ENCODE measurements at regions not wholly inside any gene's neighbourhood (a gene's known extent, or its start where the extent isn't known, plus 50 kb on each side); places are given as distances from the start of the nearest gene placed in this dataset.

DNA sequence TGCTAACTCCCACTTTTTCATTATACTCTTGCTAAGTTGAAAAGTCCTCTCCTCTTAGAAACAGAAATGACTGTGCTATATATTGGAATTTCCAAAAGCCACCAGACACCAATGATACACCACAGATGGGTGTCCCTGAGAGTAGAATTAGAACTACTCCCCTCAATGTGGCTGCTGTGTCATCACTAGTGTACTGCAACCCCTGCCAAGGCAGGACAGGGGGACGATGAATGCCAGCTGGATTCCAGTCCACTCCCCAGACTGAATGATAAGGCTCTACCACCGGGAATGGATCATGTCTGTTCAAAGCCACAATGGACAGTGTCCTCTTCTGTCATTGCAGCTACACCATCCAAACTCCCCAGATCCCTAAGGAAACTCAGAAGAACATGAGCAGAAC lies 69.7 kb upstream of the EDNRB start:
- Histone ChIP-seq H4K20me1 (ENCODE audit: insufficient read depth) (no peaks in the 10 kb centered on the region), H3K9ac (ENCODE audit: low read length) (no peak overlapping the region), H3K9me3 (ENCODE audit: low read length) (no peaks in the 10 kb centered on the region), H3K4me2 (ENCODE audit: low read length) (no peak overlapping the region), H3K27me3 (ENCODE audit: insufficient read depth, low read depth, low read length) (no peaks in the 10 kb centered on the region), H2AFZ (ENCODE audit: low read depth, low read length) (no peak overlapping the region), H3K4me3 (ENCODE audit: low read length) (no peak overlapping the region), H3K9me2 (ENCODE audit: insufficient read depth, low read length) (no peaks in the 10 kb centered on the region), H3K27ac (ENCODE audit: low read length) (no peak overlapping the region), H3K36me3 (ENCODE audit: insufficient read depth, low read length) (no peaks in the 10 kb centered on the region), H3F3A (ENCODE audit: insufficient read depth, low read length, poor library complexity, severe bottlenecking) (no peaks in the 10 kb centered on the region), H3K79me2 (replicated peaks; ENCODE audit: insufficient read depth, low read length) (no peaks in the 10 kb centered on the region)
- TF ChIP-seq POLR2AphosphoS5 (IDR thresholded peaks at IDR 0.05) (no peak), SMC3 (conservative IDR thresholded peaks at IDR 0.05; ENCODE audit: poor library complexity) (no peak), RAD21 (conservative IDR thresholded peaks at IDR 0.05) (no peak), TAF1 (IDR thresholded peaks at IDR 0.05; ENCODE audit: low read depth) (no peak), MXI1 (conservative IDR thresholded peaks at IDR 0.05; ENCODE audit: poor library complexity, severe bottlenecking) (no peak), EP300 (conservative IDR thresholded peaks at IDR 0.05; ENCODE audit: poor library complexity, severe bottlenecking) (no peak), EZH2 (IDR thresholded peaks at IDR 0.05; ENCODE audit: borderline replicate concordance, insufficient read depth, low read length, poor library complexity, severe bottlenecking) (no peak)
- TF ChIP-seq, protein P1, sequence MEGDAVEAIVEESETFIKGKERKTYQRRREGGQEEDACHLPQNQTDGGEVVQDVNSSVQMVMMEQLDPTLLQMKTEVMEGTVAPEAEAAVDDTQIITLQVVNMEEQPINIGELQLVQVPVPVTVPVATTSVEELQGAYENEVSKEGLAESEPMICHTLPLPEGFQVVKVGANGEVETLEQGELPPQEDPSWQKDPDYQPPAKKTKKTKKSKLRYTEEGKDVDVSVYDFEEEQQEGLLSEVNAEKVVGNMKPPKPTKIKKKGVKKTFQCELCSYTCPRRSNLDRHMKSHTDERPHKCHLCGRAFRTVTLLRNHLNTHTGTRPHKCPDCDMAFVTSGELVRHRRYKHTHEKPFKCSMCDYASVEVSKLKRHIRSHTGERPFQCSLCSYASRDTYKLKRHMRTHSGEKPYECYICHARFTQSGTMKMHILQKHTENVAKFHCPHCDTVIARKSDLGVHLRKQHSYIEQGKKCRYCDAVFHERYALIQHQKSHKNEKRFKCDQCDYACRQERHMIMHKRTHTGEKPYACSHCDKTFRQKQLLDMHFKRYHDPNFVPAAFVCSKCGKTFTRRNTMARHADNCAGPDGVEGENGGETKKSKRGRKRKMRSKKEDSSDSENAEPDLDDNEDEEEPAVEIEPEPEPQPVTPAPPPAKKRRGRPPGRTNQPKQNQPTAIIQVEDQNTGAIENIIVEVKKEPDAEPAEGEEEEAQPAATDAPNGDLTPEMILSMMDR (IDR thresholded peaks at IDR 0.05; ENCODE audit: poor library complexity, severe bottlenecking) = no peak
- TF ChIP-seq, protein P2, sequence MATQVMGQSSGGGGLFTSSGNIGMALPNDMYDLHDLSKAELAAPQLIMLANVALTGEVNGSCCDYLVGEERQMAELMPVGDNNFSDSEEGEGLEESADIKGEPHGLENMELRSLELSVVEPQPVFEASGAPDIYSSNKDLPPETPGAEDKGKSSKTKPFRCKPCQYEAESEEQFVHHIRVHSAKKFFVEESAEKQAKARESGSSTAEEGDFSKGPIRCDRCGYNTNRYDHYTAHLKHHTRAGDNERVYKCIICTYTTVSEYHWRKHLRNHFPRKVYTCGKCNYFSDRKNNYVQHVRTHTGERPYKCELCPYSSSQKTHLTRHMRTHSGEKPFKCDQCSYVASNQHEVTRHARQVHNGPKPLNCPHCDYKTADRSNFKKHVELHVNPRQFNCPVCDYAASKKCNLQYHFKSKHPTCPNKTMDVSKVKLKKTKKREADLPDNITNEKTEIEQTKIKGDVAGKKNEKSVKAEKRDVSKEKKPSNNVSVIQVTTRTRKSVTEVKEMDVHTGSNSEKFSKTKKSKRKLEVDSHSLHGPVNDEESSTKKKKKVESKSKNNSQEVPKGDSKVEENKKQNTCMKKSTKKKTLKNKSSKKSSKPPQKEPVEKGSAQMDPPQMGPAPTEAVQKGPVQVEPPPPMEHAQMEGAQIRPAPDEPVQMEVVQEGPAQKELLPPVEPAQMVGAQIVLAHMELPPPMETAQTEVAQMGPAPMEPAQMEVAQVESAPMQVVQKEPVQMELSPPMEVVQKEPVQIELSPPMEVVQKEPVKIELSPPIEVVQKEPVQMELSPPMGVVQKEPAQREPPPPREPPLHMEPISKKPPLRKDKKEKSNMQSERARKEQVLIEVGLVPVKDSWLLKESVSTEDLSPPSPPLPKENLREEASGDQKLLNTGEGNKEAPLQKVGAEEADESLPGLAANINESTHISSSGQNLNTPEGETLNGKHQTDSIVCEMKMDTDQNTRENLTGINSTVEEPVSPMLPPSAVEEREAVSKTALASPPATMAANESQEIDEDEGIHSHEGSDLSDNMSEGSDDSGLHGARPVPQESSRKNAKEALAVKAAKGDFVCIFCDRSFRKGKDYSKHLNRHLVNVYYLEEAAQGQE (IDR thresholded peaks at IDR 0.05; ENCODE audit: borderline replicate concordance) = no peak

DNA sequence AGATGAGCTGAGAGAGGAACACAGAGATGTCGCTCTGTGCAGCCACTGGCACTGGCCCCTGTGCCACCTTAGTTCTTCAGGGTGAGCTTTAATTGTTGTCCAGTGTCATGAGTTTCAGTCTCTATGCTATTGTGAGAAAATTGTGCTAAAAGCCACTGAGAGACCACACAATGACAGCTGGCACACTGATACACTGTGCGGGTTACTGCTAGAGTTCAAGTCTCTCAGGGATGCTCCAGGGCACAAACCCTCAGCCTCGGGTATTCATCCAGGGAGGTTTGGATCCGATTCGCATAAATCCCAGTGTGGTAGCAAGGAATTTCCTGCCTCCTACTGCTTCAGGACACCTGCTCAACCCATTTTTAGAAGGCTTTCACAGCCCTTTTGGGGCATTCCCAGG lies 68.1 kb upstream of the EDNRB start:
- Histone ChIP-seq H3K36me3 (ENCODE audit: insufficient read depth, low read length) (no peaks in the 10 kb centered on the region), H3F3A (ENCODE audit: insufficient read depth, low read length, poor library complexity, severe bottlenecking) (no peaks in the 10 kb centered on the region), H3K9ac (ENCODE audit: low read length) (no peak overlapping the region), H2AFZ (ENCODE audit: low read depth, low read length) (no peak overlapping the region), H4K20me1 (ENCODE audit: insufficient read depth) (no peaks in the 10 kb centered on the region), H3K79me2 (replicated peaks; ENCODE audit: insufficient read depth, low read length) (no peaks in the 10 kb centered on the region), H3K9me2 (ENCODE audit: insufficient read depth, low read length) (no peaks in the 10 kb centered on the region), H3K27me3 (ENCODE audit: insufficient read depth, low read depth, low read length) (no peaks in the 10 kb centered on the region), H3K4me2 (ENCODE audit: low read length) (no peak overlapping the region), H3K27ac (ENCODE audit: low read length) (no peak overlapping the region), H3K9me3 (ENCODE audit: low read length) (no peaks in the 10 kb centered on the region), H3K4me3 (ENCODE audit: low read length) (no peak overlapping the region)
- no peak for TF ChIP-seq TAF1 (IDR thresholded peaks at IDR 0.05; ENCODE audit: low read depth)
- TF ChIP-seq EZH2 (IDR thresholded peaks at IDR 0.05; ENCODE audit: borderline replicate concordance, insufficient read depth, low read length, poor library complexity, severe bottlenecking) = no peak
- no peak for TF ChIP-seq MXI1 (conservative IDR thresholded peaks at IDR 0.05; ENCODE audit: poor library complexity, severe bottlenecking)
- TF ChIP-seq, protein P2 (IDR thresholded peaks at IDR 0.05; ENCODE audit: borderline replicate concordance) = no peak
- no peak for TF ChIP-seq EP300 (conservative IDR thresholded peaks at IDR 0.05; ENCODE audit: poor library complexity, severe bottlenecking)
- TF ChIP-seq POLR2AphosphoS5 (IDR thresholded peaks at IDR 0.05) = no peak
- no peak for TF ChIP-seq SMC3 (conservative IDR thresholded peaks at IDR 0.05; ENCODE audit: poor library complexity)
- no peak for TF ChIP-seq RAD21 (conservative IDR thresholded peaks at IDR 0.05)
- TF ChIP-seq, protein P1 (IDR thresholded peaks at IDR 0.05; ENCODE audit: poor library complexity, severe bottlenecking) = no peak

Measured in neural cell (in vitro differentiated cells).